ENCODE measurements at regions not wholly inside any gene's neighbourhood (a gene's known extent, or its start where the extent isn't known, plus 50 kb on each side); places are given as distances from the start of the nearest gene placed in this dataset.

DNA sequence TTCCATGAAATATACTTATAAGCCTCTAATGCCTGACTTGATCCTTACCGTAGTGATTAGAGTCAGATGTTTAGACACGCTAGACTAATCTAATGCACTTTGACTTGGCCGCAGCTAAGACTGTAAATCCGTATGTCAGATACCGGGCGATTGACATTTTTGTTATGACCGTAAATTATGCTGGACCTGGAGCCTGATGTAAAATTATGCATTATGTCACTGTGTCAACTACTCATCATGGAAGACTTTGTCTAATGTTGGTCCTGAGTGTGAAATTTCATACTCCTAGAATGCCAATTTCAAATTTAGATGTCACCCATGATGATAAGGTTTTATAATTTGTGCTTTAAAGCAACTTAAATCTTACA lies 123.6 kb upstream of the LIMCH1 start:
- no peaks in the 10 kb centered on the region for H3K27me3 ChIP-seq
- no peak overlapping the region for H3K4me3 ChIP-seq
- intact Hi-C loops (cut with DNase I), result no loop called here
- no peaks in the 10 kb centered on the region for H3K9me3 ChIP-seq
- H3K27ac ChIP-seq, result no peak overlapping the region
- WGBS, 2 donors, result 61 to 75% methylated on average over 7 of the region's 7 CpGs
- TF ChIP-seq, protein P1, sequence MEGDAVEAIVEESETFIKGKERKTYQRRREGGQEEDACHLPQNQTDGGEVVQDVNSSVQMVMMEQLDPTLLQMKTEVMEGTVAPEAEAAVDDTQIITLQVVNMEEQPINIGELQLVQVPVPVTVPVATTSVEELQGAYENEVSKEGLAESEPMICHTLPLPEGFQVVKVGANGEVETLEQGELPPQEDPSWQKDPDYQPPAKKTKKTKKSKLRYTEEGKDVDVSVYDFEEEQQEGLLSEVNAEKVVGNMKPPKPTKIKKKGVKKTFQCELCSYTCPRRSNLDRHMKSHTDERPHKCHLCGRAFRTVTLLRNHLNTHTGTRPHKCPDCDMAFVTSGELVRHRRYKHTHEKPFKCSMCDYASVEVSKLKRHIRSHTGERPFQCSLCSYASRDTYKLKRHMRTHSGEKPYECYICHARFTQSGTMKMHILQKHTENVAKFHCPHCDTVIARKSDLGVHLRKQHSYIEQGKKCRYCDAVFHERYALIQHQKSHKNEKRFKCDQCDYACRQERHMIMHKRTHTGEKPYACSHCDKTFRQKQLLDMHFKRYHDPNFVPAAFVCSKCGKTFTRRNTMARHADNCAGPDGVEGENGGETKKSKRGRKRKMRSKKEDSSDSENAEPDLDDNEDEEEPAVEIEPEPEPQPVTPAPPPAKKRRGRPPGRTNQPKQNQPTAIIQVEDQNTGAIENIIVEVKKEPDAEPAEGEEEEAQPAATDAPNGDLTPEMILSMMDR (IDR thresholded peaks at IDR 0.05), result no peak
- no peak for TF ChIP-seq POLR2AphosphoS5 (IDR thresholded peaks at IDR 0.05)
- TF ChIP-seq EP300 (IDR thresholded peaks at IDR 0.05), result no peak
- H3K36me3 ChIP-seq, result no peaks in the 10 kb centered on the region
- DNase-seq, result no peak
- H3K4me1 ChIP-seq, result peaks cover 0 to 19% (median 11%) of the 10 kb centered on the region in 4 donors

GRCh38 chr4:41418444-41418843 lies 119.5 kb upstream of the LIMCH1 start:
- peak overlapping the region in 1 of 4 donors; percentile 16 for H3K4me3 ChIP-seq
- H3K27ac ChIP-seq, result peak overlapping the region in 3 of 4 donors; percentile 53 to 80 (median 65)
- 18 to 62% methylated on average over 8 of the region's 8 CpGs for WGBS, 2 donors
- H3K36me3 ChIP-seq, result no peaks in the 10 kb centered on the region
- TF ChIP-seq EP300 (IDR thresholded peaks at IDR 0.05) (peak in 1 of 4 donors; percentile 14), POLR2AphosphoS5 (IDR thresholded peaks at IDR 0.05) (peak in 1 of 4 donors; percentile 38), POLR2A (IDR thresholded peaks at IDR 0.05) (no peak)
- peak; percentile 71 for DNase-seq
- H3K4me1 ChIP-seq, result peaks cover 0 to 18% (median 11%) of the 10 kb centered on the region in 4 donors
- intact Hi-C loops (cut with DNase I), result loop anchor here (5.0 kb wide), 1 partner anchor 224 kb away; no protein-coding TSS in a partner anchor
- no peaks in the 10 kb centered on the region for H3K9me3 ChIP-seq
- H3K27me3 ChIP-seq, result no peaks in the 10 kb centered on the region

- H3K4me3 ChIP-seq, result no peak overlapping the region
- TF ChIP-seq, protein P1 (IDR thresholded peaks at IDR 0.05), result no peak
- TF ChIP-seq EP300 (IDR thresholded peaks at IDR 0.05) (no peak), POLR2A (IDR thresholded peaks at IDR 0.05) (no peak), POLR2AphosphoS5 (IDR thresholded peaks at IDR 0.05) (no peak)
- no peak for DNase-seq
- H3K4me1 ChIP-seq, result peaks cover 0 to 12% (median 11%) of the 10 kb centered on the region in 4 donors
- WGBS, 2 donors, result 86 to 87% methylated on average over 6 of the region's 6 CpGs
- H3K9me3 ChIP-seq, result no peaks in the 10 kb centered on the region
- no peaks in the 10 kb centered on the region for H3K27me3 ChIP-seq
- intact Hi-C loops (cut with DNase I), result no loop called here
- no peaks in the 10 kb centered on the region for H3K36me3 ChIP-seq
- no peak overlapping the region for H3K27ac ChIP-seq
Measured at GRCh38 chr4:41420541-41420940, 117.4 kb upstream of the LIMCH1 start.

- DNase-seq, result no peak
- no peaks in the 10 kb centered on the region for H3K27me3 ChIP-seq
- H3K36me3 ChIP-seq, result no peaks in the 10 kb centered on the region
- TF ChIP-seq POLR2AphosphoS5 (IDR thresholded peaks at IDR 0.05) (no peak), EP300 (IDR thresholded peaks at IDR 0.05) (no peak), POLR2A (IDR thresholded peaks at IDR 0.05) (no peak)
- TF ChIP-seq, protein P1 (IDR thresholded peaks at IDR 0.05), result no peak
- intact Hi-C loops (cut with DNase I), result no loop called here
- H3K27ac ChIP-seq, result no peak overlapping the region
- 90 to 95% methylated on average over 3 of the region's 3 CpGs for WGBS, 2 donors
- H3K9me3 ChIP-seq, result no peaks in the 10 kb centered on the region
- H3K4me3 ChIP-seq, result no peak overlapping the region
- H3K4me1 ChIP-seq, result peaks cover 0 to 25% (median 18%) of the 10 kb centered on the region in 4 donors
Measured at GRCh38 chr4:41423117-41423516, 114.8 kb upstream of the LIMCH1 start.

- no peaks in the 10 kb centered on the region for H3K36me3 ChIP-seq
- no peaks in the 10 kb centered on the region for H3K9me3 ChIP-seq
- DNase-seq, result no peak
- H3K4me1 ChIP-seq, result peaks cover 0 to 29% (median 14%) of the 10 kb centered on the region in 4 donors
- H3K27me3 ChIP-seq, result no peaks in the 10 kb centered on the region
- no peak overlapping the region for H3K4me3 ChIP-seq
- TF ChIP-seq, protein P1 (IDR thresholded peaks at IDR 0.05), result no peak
- TF ChIP-seq EP300 (IDR thresholded peaks at IDR 0.05) (no peak), POLR2A (IDR thresholded peaks at IDR 0.05) (no peak), POLR2AphosphoS5 (IDR thresholded peaks at IDR 0.05) (no peak)
- no peak overlapping the region for H3K27ac ChIP-seq
- intact Hi-C loops (cut with DNase I), result no loop called here
Measured at GRCh38 chr4:41424522-41424921, 113.4 kb upstream of the LIMCH1 start.

Measured in sigmoid colon (tissue), 6 donors.